ENCODE measurements at regions not wholly inside any gene's neighbourhood (a gene's known extent, or its start where the extent isn't known, plus 50 kb on each side); places are given as distances from the start of the nearest gene placed in this dataset.
"Not testable (repeated sequence)": the region's sequence is repeated elsewhere in the genome, so short reads cannot be mapped to it uniquely, and the experiment has no call there.

GRCh38 chr7:37656-38055, 154.7 kb upstream of the FAM20C start:
- TF ChIP-seq, protein P1, sequence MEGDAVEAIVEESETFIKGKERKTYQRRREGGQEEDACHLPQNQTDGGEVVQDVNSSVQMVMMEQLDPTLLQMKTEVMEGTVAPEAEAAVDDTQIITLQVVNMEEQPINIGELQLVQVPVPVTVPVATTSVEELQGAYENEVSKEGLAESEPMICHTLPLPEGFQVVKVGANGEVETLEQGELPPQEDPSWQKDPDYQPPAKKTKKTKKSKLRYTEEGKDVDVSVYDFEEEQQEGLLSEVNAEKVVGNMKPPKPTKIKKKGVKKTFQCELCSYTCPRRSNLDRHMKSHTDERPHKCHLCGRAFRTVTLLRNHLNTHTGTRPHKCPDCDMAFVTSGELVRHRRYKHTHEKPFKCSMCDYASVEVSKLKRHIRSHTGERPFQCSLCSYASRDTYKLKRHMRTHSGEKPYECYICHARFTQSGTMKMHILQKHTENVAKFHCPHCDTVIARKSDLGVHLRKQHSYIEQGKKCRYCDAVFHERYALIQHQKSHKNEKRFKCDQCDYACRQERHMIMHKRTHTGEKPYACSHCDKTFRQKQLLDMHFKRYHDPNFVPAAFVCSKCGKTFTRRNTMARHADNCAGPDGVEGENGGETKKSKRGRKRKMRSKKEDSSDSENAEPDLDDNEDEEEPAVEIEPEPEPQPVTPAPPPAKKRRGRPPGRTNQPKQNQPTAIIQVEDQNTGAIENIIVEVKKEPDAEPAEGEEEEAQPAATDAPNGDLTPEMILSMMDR (IDR thresholded peaks at IDR 0.05), result not testable (repeated sequence)
- not testable (repeated sequence) for TF ChIP-seq POLR2A (IDR thresholded peaks at IDR 0.05)
